Lower leg skin (tissue), 4 donors: ENCODE measurements at regions not wholly inside any gene's neighbourhood (a gene's known extent, or its start where the extent isn't known, plus 50 kb on each side); places are given as distances from the start of the nearest gene placed in this dataset.

Experiments used
- DNase-seq, 2 donors: peaks; one replicate each; pipeline ENCODE4 v3.0.0-alpha.2; 2019; ENCODE audit warnings: low spot score in 2 of 2
- H3K4me3 ChIP-seq: fragments of 200-600 bp; sonication (generic); 2 replicates; pipeline ENCODE4 v1.5.1; 2017; ENCODE audit warnings: mild to moderate bottlenecking, low read depth; ENCODE audit not compliant: poor library complexity, severe bottlenecking
- CTCF ChIP-seq, 3 donors: fragments of 450-650 bp; IDR thresholded peaks; one replicate each; pipeline ENCODE4 v1.5.1; 2016; ENCODE audit warnings: antibody characterized with exemption in 3 of 3, mild to moderate bottlenecking in 3 of 3, moderate library complexity in 2 of 3
- POLR2A ChIP-seq, 2 donors: fragments of 450-650 bp; IDR thresholded peaks; one replicate each; pipeline ENCODE4 v1.6.1; 2016 to 2017; ENCODE audit warnings: antibody characterized with exemption in 2 of 2, mild to moderate bottlenecking in 1 of 2, moderate library complexity in 1 of 2
- WGBS, 2 donors: methylation state at CpG; one replicate each; pipeline ENCODE4 v1.1.5; 2018; 5-methylcytosine and 5-hydroxymethylcytosine counted together
- intact Hi-C: fragments of 100-400 bp; cut with DNase I; formaldehyde crosslinking; loops from one replicate; pipeline ENCODE4 v1.15.0; 2023; ENCODE audit warnings: low total_unique reads

- TF ChIP-seq CTCF (IDR thresholded peaks at IDR 0.05): no peak
- no peak for TF ChIP-seq POLR2A (IDR thresholded peaks at IDR 0.05)
- no peak for DNase-seq
- intact Hi-C loops: no loop called here
- no peak overlapping the region for H3K4me3 ChIP-seq
Measured at GRCh38 chr3:132205609-132206008, 111.6 kb upstream of the ACP3 start.

GRCh38 chr3:132209855-132210254 is 107.4 kb upstream of the ACP3 start:
- DNase-seq: no peak
- intact Hi-C loops: no loop called here
- no peak overlapping the region for H3K4me3 ChIP-seq
- TF ChIP-seq CTCF (IDR thresholded peaks at IDR 0.05) (no peak), POLR2A (IDR thresholded peaks at IDR 0.05) (no peak)

GRCh38 chr3:132210476-132211346 is 106.5 kb upstream of the ACP3 start:
- WGBS, 2 donors: 24 to 29% methylated on average over 9 of the region's 9 CpGs
- no peak for DNase-seq
- TF ChIP-seq CTCF (IDR thresholded peaks at IDR 0.05) (no peak), POLR2A (IDR thresholded peaks at IDR 0.05) (no peak)
- no peak overlapping the region for H3K4me3 ChIP-seq
- intact Hi-C loops: no loop called here

- no peak for TF ChIP-seq POLR2A (IDR thresholded peaks at IDR 0.05)
- TF ChIP-seq CTCF (IDR thresholded peaks at IDR 0.05): no peak
- intact Hi-C loops: no loop called here
- no peak overlapping the region for H3K4me3 ChIP-seq
Measured at GRCh38 chr3:132211896-132212295, 105.3 kb upstream of the ACP3 start.

GRCh38 chr3:132218817-132219755 is 98.1 kb upstream of the ACP3 start:
- intact Hi-C loops: no loop called here

More at GRCh38 chr3:132211896-132212295, 105.3 kb upstream of the ACP3 start:
- DNase-seq: no peak

More at GRCh38 chr3:132218817-132219755, 98.1 kb upstream of the ACP3 start:
- DNase-seq: no peak
- TF ChIP-seq POLR2A (IDR thresholded peaks at IDR 0.05): no peak
- no peak for TF ChIP-seq CTCF (IDR thresholded peaks at IDR 0.05)
- no peak overlapping the region for H3K4me3 ChIP-seq
- 69 to 75% methylated on average over 3 of the region's 3 CpGs for WGBS, 2 donors
